HG02852 (cell line): ENCODE measurements at regions not wholly inside any gene's neighbourhood (a gene's known extent, or its start where the extent isn't known, plus 50 kb on each side); places are given as distances from the start of the nearest gene placed in this dataset.

ENCODE experiments used
- ATAC-seq: cut with Tn5 transposase; IDR thresholded peaks from one replicate; pipeline ENCODE4 v1.9.1; 2021; ENCODE audit warnings: mild to moderate bottlenecking, moderate library complexity; ENCODE audit not compliant: unreplicated experiment

DNA sequence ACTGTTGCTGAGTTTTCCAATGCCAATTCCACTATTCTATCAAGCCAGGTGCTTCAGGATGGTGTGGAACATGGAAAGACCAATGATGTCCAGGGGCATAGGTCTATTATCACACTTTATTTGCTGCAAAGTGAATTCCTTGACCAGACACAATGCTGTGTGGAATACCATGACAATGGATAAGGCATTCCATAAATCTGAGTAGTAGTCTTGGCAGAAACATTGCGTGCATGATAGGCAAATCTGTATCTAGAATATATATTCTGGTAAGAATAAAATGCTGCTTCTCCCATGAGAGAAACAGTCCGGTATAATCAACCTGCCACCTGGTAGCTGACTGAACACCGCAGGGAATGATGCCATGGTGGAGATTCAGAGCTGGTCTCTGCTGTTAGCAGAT lies 70.0 kb upstream of the ALDH1A3 start:
- ATAC-seq: no peak

DNA sequence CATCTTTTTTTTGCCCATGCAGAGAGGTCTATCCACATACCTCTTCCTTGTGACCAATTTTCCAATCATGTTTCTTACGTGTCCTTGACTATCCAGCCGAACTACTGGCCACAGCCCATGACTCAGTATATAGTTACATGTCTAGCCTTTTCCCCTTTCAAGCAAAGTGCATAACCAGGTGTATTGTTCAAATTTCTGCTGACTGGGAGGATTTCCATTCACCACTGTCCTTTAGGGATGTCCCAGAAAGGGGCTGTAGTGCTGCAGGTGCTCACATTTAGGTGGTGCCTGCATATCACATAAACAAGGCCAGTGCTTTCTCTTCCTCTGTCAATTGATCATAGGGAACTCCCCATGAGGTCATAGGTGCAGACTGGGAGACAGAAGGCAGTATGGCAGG lies 69.4 kb upstream of the ALDH1A3 start:
- no peak for ATAC-seq

GRCh38 chr15:100810831-100811230 lies 68.8 kb upstream of the ALDH1A3 start:
- no peak for ATAC-seq

DNA sequence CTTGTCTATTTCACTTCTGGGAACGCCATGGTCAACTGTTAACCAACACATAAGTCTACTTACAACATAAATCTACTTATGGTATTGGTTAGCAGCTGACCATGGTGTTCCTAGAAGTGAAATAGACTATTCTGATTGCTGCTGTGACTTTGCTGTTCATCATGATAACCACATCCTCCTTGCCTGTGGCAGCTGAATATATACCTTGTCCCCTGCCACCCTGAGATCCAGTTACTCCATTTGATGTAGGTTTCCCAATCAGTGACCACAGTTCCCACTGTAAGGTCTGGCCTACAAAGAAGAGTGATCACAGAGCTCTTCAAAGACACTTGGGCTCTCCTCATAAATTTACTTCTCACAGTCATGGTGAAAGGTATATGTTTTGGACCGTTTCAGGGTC lies 66.8 kb upstream of the ALDH1A3 start:
- no peak for ATAC-seq

DNA sequence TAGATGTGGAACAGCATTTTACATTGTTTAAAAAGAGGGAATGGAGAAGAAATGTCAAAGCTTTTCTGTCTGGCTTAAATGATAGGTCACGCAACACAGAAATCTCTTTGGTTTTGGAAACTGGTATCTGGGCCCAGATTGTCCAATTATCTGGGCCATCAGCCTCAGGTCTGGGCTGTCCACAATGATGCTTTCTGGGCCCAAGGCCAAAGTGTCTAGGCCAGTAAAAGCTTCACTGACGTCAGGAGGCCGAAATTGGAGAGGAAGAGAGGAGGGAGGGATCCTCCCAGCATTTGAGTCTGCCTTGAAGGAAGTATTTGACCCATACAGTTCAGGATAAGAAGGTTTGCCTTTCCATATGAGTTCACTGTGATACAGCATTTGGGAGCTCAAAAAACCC lies 60.7 kb upstream of the ALDH1A3 start:
- no peak for ATAC-seq

DNA sequence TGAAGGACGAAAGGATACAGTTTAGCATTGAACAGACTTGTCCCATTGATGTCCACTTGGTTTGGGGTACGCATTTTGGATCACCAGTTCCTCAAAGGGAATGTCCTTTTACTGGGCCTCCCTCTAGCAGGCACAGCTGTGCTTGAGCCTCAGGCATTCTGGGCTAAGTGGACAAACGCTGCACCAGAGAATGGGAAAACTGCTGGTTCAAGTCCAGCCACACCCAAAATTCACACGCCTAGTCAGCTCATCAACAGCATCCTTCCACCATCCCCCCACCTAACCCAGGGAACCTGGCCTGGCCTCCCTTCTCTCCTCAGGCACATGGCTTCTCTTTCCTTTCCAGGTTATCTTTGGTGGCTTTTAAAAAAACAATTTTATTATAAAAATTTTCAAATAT lies 59.1 kb upstream of the ALDH1A3 start:
- no peak for ATAC-seq

DNA sequence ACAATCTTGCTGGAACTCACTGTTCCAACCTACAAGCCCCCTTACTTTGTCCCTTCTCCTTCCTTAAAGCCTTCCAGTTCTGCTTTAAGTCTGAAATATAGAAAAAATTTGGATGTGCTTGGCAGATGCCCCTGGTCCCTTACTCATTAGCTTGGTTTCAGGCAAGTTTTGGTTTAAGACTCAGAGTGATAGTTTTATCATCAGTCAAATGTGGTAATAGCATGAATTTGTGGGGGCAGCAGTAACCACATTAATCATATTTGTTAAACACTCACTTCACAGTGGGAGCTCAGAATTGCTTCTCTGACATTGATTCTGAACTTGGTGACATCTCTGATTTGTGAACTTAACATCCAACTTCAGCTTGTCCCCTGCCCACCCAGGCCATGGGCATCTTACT lies 58.3 kb upstream of the ALDH1A3 start:
- no peak for ATAC-seq

DNA sequence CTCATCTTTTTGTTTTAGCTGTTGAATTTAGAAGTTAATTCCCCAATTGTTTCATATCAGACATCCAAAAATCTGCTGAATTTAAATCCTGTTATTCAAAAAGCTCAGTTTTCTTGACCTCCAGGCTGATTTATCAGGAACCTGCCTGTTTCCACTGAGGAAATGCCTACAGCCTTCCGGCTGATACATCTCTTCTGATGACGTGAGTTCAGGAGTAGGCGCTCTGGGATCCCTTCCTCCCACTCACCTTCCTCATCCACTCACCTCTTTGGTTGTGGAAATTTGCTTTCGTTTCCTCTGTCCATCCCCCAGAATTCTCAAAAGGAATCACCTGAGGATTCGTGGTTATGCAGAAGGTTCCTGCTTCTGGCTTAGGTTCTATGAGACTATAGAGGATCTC lies 55.4 kb upstream of the ALDH1A3 start:
- no peak for ATAC-seq

- no peak for ATAC-seq
Measured at GRCh38 chr15:100829457-100829856, 50.2 kb upstream of the ALDH1A3 start.
